ENCODE measurements at regions not wholly inside any gene's neighbourhood (a gene's known extent, or its start where the extent isn't known, plus 50 kb on each side); places are given as distances from the start of the nearest gene placed in this dataset.

- FAIRE-seq = no peak
These were observed 156.0 kb upstream of the MLN start for GRCh38 chr6:33959661-33960344.

GRCh38 chr6:33959329-33959651 is 155.5 kb upstream of the MLN start:
- no peaks in the 10 kb centered on the region for H3K36me3 ChIP-seq (ENCODE audit: control insufficient read depth in 2 of 3, insufficient read depth in 3 of 3, low read length in 3 of 3)
- no peak overlapping the region for H3K27ac ChIP-seq (ENCODE audit: low read depth in 2 of 2, low read length in 2 of 2)
- intact Hi-C loops (cut with DNase I) = no loop called here
- no peak for DNase-seq
- no peaks in the 10 kb centered on the region for H3K9me3 ChIP-seq (ENCODE audit: control insufficient read depth in 2 of 3, insufficient read depth in 1 of 3, low read length in 3 of 3)
- H3K4me1 ChIP-seq (ENCODE audit: control insufficient read depth in 2 of 3, insufficient read depth in 2 of 3, low read depth in 1 of 3, low read length in 3 of 3) = peaks cover 0 to 4% (median 0%) of the 10 kb centered on the region in 3 donors
- TF ChIP-seq, protein P1, sequence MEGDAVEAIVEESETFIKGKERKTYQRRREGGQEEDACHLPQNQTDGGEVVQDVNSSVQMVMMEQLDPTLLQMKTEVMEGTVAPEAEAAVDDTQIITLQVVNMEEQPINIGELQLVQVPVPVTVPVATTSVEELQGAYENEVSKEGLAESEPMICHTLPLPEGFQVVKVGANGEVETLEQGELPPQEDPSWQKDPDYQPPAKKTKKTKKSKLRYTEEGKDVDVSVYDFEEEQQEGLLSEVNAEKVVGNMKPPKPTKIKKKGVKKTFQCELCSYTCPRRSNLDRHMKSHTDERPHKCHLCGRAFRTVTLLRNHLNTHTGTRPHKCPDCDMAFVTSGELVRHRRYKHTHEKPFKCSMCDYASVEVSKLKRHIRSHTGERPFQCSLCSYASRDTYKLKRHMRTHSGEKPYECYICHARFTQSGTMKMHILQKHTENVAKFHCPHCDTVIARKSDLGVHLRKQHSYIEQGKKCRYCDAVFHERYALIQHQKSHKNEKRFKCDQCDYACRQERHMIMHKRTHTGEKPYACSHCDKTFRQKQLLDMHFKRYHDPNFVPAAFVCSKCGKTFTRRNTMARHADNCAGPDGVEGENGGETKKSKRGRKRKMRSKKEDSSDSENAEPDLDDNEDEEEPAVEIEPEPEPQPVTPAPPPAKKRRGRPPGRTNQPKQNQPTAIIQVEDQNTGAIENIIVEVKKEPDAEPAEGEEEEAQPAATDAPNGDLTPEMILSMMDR (IDR thresholded peaks at IDR 0.05; ENCODE audit: borderline replicate concordance, extremely low read depth, insufficient read depth) = no peak
- no peak overlapping the region for H3K4me3 ChIP-seq (ENCODE audit: low read length in 3 of 3)
- H3K9ac ChIP-seq (ENCODE audit: low read length in 3 of 3) = no peak overlapping the region
- H3K27me3 ChIP-seq (ENCODE audit: control insufficient read depth, insufficient read depth, low read length) = no peaks in the 10 kb centered on the region
- no peak for FAIRE-seq

More at GRCh38 chr6:33959661-33960344, 156.0 kb upstream of the MLN start:
- Histone ChIP-seq H3K36me3 (ENCODE audit: control insufficient read depth in 2 of 3, insufficient read depth in 3 of 3, low read length in 3 of 3) (no peaks in the 10 kb centered on the region), H3K27ac (ENCODE audit: low read depth in 2 of 2, low read length in 2 of 2) (no peak overlapping the region), H3K27me3 (ENCODE audit: control insufficient read depth, insufficient read depth, low read length) (no peaks in the 10 kb centered on the region), H3K4me1 (ENCODE audit: control insufficient read depth in 2 of 3, insufficient read depth in 2 of 3, low read depth in 1 of 3, low read length in 3 of 3) (peaks cover 0 to 4% (median 0%) of the 10 kb centered on the region in 3 donors), H3K9me3 (ENCODE audit: control insufficient read depth in 2 of 3, insufficient read depth in 1 of 3, low read length in 3 of 3) (no peaks in the 10 kb centered on the region), H3K4me3 (ENCODE audit: low read length in 3 of 3) (no peak overlapping the region), H3K9ac (ENCODE audit: low read length in 3 of 3) (no peak overlapping the region)
- intact Hi-C loops (cut with DNase I) = no loop called here
- TF ChIP-seq, protein P1 (IDR thresholded peaks at IDR 0.05; ENCODE audit: borderline replicate concordance, extremely low read depth, insufficient read depth) = no peak
- peak in 1 of 5 donors; percentile 45 for DNase-seq

GRCh38 chr6:33958526-33959328 is 154.9 kb upstream of the MLN start:
- DNase-seq = peak in 2 of 5 donors; percentile 49 to 53
- Histone ChIP-seq H3K9me3 (ENCODE audit: control insufficient read depth in 2 of 3, insufficient read depth in 1 of 3, low read length in 3 of 3) (no peaks in the 10 kb centered on the region), H3K27ac (ENCODE audit: low read depth in 2 of 2, low read length in 2 of 2) (no peak overlapping the region), H3K27me3 (ENCODE audit: control insufficient read depth, insufficient read depth, low read length) (no peaks in the 10 kb centered on the region), H3K4me1 (ENCODE audit: control insufficient read depth in 2 of 3, insufficient read depth in 2 of 3, low read depth in 1 of 3, low read length in 3 of 3) (peaks cover 0 to 4% (median 0%) of the 10 kb centered on the region in 3 donors), H3K9ac (ENCODE audit: low read length in 3 of 3) (no peak overlapping the region), H3K36me3 (ENCODE audit: control insufficient read depth in 2 of 3, insufficient read depth in 3 of 3, low read length in 3 of 3) (no peaks in the 10 kb centered on the region), H3K4me3 (ENCODE audit: low read length in 3 of 3) (no peak overlapping the region)
- intact Hi-C loops (cut with DNase I) = no loop called here
- TF ChIP-seq, protein P1 (IDR thresholded peaks at IDR 0.05; ENCODE audit: borderline replicate concordance, extremely low read depth, insufficient read depth) = no peak
- FAIRE-seq = no peak

Measured in kidney (tissue), 13 donors.